HFF-Myc (cell line): ENCODE measurements at regions not wholly inside any gene's neighbourhood (a gene's known extent, or its start where the extent isn't known, plus 50 kb on each side); places are given as distances from the start of the nearest gene placed in this dataset.

ENCODE experiments used
- DNase-seq: peaks from one replicate; pipeline ENCODE4 v3.0.0-alpha.2; 2011; ENCODE audit warnings: low read depth; ENCODE audit errors: extremely low read depth
- H3K4me3 ChIP-seq: replicated peaks from 2 replicates; pipeline ENCODE4 v1.5.1; 2011; ENCODE audit warnings: low read depth, mild to moderate bottlenecking, control low read depth, low read length
- CTCF ChIP-seq: IDR thresholded peaks from 2 replicates; pipeline ENCODE4 v1.5.1; 2012; ENCODE audit warnings: mild to moderate bottlenecking, low read depth, low read length, control low read depth; ENCODE audit errors: missing control alignments

- no peak for TF ChIP-seq CTCF
- DNase-seq: no peak
Measured at GRCh38 chr11:91104237-91104636, 881.4 kb upstream of the CHORDC1 start.

GRCh38 chr11:91100427-91100826, 877.6 kb upstream of the CHORDC1 start:
- DNase-seq: no peak
- H3K4me3 ChIP-seq: no peak overlapping the region
- no peak for TF ChIP-seq CTCF

More at GRCh38 chr11:91104237-91104636, 881.4 kb upstream of the CHORDC1 start:
- no peak overlapping the region for H3K4me3 ChIP-seq

- DNase-seq: no peak
- H3K4me3 ChIP-seq: no peak overlapping the region
- no peak for TF ChIP-seq CTCF
Measured at GRCh38 chr11:91097083-91097482, 874.2 kb upstream of the CHORDC1 start.

GRCh38 chr11:91093141-91093540, 870.3 kb upstream of the CHORDC1 start:
- no peak overlapping the region for H3K4me3 ChIP-seq
- no peak for DNase-seq
- no peak for TF ChIP-seq CTCF

GRCh38 chr11:91091563-91091962, 868.7 kb upstream of the CHORDC1 start:
- no peak for TF ChIP-seq CTCF
- no peak overlapping the region for H3K4me3 ChIP-seq
- no peak for DNase-seq

GRCh38 chr11:91086028-91086427, 863.2 kb upstream of the CHORDC1 start:
- no peak for DNase-seq
- no peak overlapping the region for H3K4me3 ChIP-seq
- TF ChIP-seq CTCF: no peak

- DNase-seq: no peak
- TF ChIP-seq CTCF: no peak
- no peak overlapping the region for H3K4me3 ChIP-seq
Measured at GRCh38 chr11:91082255-91082654, 859.4 kb upstream of the CHORDC1 start.
